Peyer's patch (tissue), 4 donors: ENCODE measurements at regions not wholly inside any gene's neighbourhood (a gene's known extent, or its start where the extent isn't known, plus 50 kb on each side); places are given as distances from the start of the nearest gene placed in this dataset.

Experiments
- POLR2A ChIP-seq, 2 donors: fragments of 450-650 bp; IDR thresholded peaks; one replicate each; pipeline ENCODE4 v1.5.1; 2017; ENCODE audit warnings: antibody characterized with exemption in 2 of 2, mild to moderate bottlenecking in 2 of 2, moderate library complexity in 2 of 2
- TF ChIP-seq, protein P1 (sequence below), 6 experiments: fragments of 450-650 bp in 4 of 6; fragments of 200-600 bp in 2 of 6; sonication (generic) in 1 of 6; IDR thresholded peaks; one replicate each; pipeline ENCODE4 v1.5.1; 2017 to 2019; ENCODE audit warnings: antibody characterized with exemption in 6 of 6, mild to moderate bottlenecking in 3 of 6, moderate library complexity in 1 of 6

DNA sequence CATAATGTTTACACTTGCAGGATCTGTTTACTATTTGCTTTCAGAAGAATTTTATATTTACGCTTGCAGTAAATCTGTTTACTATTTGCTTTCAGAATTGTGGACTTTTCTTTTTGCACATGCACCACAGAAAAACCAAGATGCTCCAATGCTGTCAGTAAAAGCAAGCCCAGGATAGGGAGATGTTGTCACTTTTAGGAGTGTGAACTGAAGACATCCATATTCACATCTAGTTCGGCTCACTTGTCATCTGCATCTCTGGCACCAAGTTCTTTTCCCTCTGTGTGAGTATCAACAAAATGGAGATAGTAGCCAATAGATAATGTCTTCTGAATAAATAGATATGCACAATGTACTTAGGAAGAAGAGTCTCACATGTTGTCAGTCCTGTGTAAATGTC lies 109.3 kb upstream of the MXRA5 start:
- TF ChIP-seq POLR2A (IDR thresholded peaks at IDR 0.05) = no peak
- TF ChIP-seq, protein P1, sequence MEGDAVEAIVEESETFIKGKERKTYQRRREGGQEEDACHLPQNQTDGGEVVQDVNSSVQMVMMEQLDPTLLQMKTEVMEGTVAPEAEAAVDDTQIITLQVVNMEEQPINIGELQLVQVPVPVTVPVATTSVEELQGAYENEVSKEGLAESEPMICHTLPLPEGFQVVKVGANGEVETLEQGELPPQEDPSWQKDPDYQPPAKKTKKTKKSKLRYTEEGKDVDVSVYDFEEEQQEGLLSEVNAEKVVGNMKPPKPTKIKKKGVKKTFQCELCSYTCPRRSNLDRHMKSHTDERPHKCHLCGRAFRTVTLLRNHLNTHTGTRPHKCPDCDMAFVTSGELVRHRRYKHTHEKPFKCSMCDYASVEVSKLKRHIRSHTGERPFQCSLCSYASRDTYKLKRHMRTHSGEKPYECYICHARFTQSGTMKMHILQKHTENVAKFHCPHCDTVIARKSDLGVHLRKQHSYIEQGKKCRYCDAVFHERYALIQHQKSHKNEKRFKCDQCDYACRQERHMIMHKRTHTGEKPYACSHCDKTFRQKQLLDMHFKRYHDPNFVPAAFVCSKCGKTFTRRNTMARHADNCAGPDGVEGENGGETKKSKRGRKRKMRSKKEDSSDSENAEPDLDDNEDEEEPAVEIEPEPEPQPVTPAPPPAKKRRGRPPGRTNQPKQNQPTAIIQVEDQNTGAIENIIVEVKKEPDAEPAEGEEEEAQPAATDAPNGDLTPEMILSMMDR (IDR thresholded peaks at IDR 0.05) = no peak
